Endothelial cell (in vitro differentiated cells): ENCODE measurements at regions not wholly inside any gene's neighbourhood (a gene's known extent, or its start where the extent isn't known, plus 50 kb on each side); places are given as distances from the start of the nearest gene placed in this dataset.

Source experiments
- DNase-seq: peaks from one replicate; pipeline ENCODE4 v3.0.0; 2021; ENCODE audit warnings: low spot score
- H3K27ac Mint-ChIP-seq: one replicate; pipeline ENCODE4 v1.8.0; 2021; ENCODE audit warnings: mixed read lengths, inconsistent platforms; ENCODE audit not compliant: unreplicated experiment
- H3K27me3 Mint-ChIP-seq: one replicate; pipeline ENCODE4 v1.8.0; 2021; ENCODE audit warnings: mild to moderate bottlenecking, moderate library complexity, mixed read lengths, inconsistent platforms; ENCODE audit not compliant: unreplicated experiment
- H3K36me3 Mint-ChIP-seq: one replicate; pipeline ENCODE4 v1.8.0; 2021; ENCODE audit warnings: mild to moderate bottlenecking, low read depth, mixed read lengths, inconsistent platforms; ENCODE audit not compliant: unreplicated experiment
- H3K4me1 Mint-ChIP-seq: one replicate; pipeline ENCODE4 v1.8.0; 2021; ENCODE audit warnings: mild to moderate bottlenecking, mixed read lengths, inconsistent platforms; ENCODE audit not compliant: unreplicated experiment
- H3K4me3 Mint-ChIP-seq: one replicate; pipeline ENCODE4 v1.8.0; 2021; ENCODE audit warnings: mild to moderate bottlenecking, mixed read lengths, inconsistent platforms; ENCODE audit not compliant: unreplicated experiment
- H3K9me3 Mint-ChIP-seq: one replicate; pipeline ENCODE4 v1.8.0; 2021; ENCODE audit warnings: mixed read lengths, inconsistent platforms; ENCODE audit not compliant: unreplicated experiment
- CTCF ChIP-seq: fragments of 200-600 bp; sonication (generic); IDR thresholded peaks from one replicate; pipeline ENCODE4 v1.5.0; 2021; ENCODE audit warnings: antibody characterized with exemption; ENCODE audit not compliant: unreplicated experiment

GRCh38 chr4:123821861-123822260, 425.3 kb downstream of the SPRY1 start:
- Mint-ChIP-seq H3K27ac (no peak overlapping the region), H3K27me3 (peaks cover 3% of the 10 kb centered on the region), H3K4me3 (no peak overlapping the region), H3K36me3 (no peaks in the 10 kb centered on the region), H3K4me1 (no peaks in the 10 kb centered on the region), H3K9me3 (no peaks in the 10 kb centered on the region)
- TF ChIP-seq CTCF: no peak
- DNase-seq: no peak

- H3K27me3 Mint-ChIP-seq: peaks cover 3% of the 10 kb centered on the region
- peak overlapping the region; percentile 40 for H3K27ac Mint-ChIP-seq
- H3K4me1 Mint-ChIP-seq: no peaks in the 10 kb centered on the region
- no peaks in the 10 kb centered on the region for H3K36me3 Mint-ChIP-seq
- no peaks in the 10 kb centered on the region for H3K9me3 Mint-ChIP-seq
- no peak for TF ChIP-seq CTCF
- H3K4me3 Mint-ChIP-seq: no peak overlapping the region
- DNase-seq: no peak
Measured at GRCh38 chr4:123822353-123822752, 425.8 kb downstream of the SPRY1 start.

- no peak for DNase-seq
- Mint-ChIP-seq H3K4me3 (no peak overlapping the region), H3K27ac (no peak overlapping the region), H3K9me3 (no peaks in the 10 kb centered on the region), H3K36me3 (no peaks in the 10 kb centered on the region), H3K27me3 (peaks cover 3% of the 10 kb centered on the region), H3K4me1 (peaks cover 2% of the 10 kb centered on the region)
- TF ChIP-seq CTCF: no peak
Measured at GRCh38 chr4:123823244-123823643, 426.6 kb downstream of the SPRY1 start.

- no peak for DNase-seq
- no peak for TF ChIP-seq CTCF
- peaks cover 6% of the 10 kb centered on the region for H3K36me3 Mint-ChIP-seq
- H3K27ac Mint-ChIP-seq: no peak overlapping the region
- H3K27me3 Mint-ChIP-seq: peaks cover 3% of the 10 kb centered on the region
- peaks cover 2% of the 10 kb centered on the region for H3K4me1 Mint-ChIP-seq
- no peaks in the 10 kb centered on the region for H3K9me3 Mint-ChIP-seq
- no peak overlapping the region for H3K4me3 Mint-ChIP-seq
Measured at GRCh38 chr4:123824524-123824923, 427.9 kb downstream of the SPRY1 start.

GRCh38 chr4:123825596-123826291, 429.1 kb downstream of the SPRY1 start:
- no peak for DNase-seq
- Mint-ChIP-seq H3K36me3 (peaks cover 6% of the 10 kb centered on the region), H3K4me1 (peaks cover 2% of the 10 kb centered on the region), H3K4me3 (no peak overlapping the region), H3K27me3 (peaks cover 3% of the 10 kb centered on the region), H3K9me3 (no peaks in the 10 kb centered on the region), H3K27ac (no peak overlapping the region)
- TF ChIP-seq CTCF: no peak
